HG02588 (cell line): ENCODE measurements at regions not wholly inside any gene's neighbourhood (a gene's known extent, or its start where the extent isn't known, plus 50 kb on each side); places are given as distances from the start of the nearest gene placed in this dataset.
"Not testable (repeated sequence)": the region's sequence is repeated elsewhere in the genome, so short reads cannot be mapped to it uniquely, and the experiment has no call there.

ENCODE experiments used
- ATAC-seq: cut with Tn5 transposase; IDR thresholded peaks from one replicate; pipeline ENCODE4 v1.9.1; 2021; ENCODE audit warnings: mild to moderate bottlenecking, moderate library complexity; ENCODE audit not compliant: unreplicated experiment

DNA sequence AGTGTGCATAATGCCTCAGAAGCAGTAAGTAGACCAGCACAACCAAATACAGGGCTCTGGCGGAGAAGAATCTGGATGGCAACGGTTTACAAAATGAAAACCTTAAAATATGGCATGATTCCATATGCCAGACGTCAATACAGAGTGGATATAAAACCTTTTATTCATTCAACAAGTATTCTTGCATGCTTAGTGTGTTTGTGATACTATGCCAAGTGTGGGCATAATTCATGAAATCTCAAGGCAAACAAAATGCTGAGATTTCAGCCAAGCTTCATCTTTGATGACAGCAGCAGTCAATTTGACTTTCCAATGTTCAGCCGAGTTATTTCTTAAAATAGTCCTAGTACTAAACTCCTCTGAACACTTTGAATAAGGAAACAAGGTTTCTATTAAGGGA, 119.4 kb downstream of the CD24 start:
- ATAC-seq = no peak

DNA sequence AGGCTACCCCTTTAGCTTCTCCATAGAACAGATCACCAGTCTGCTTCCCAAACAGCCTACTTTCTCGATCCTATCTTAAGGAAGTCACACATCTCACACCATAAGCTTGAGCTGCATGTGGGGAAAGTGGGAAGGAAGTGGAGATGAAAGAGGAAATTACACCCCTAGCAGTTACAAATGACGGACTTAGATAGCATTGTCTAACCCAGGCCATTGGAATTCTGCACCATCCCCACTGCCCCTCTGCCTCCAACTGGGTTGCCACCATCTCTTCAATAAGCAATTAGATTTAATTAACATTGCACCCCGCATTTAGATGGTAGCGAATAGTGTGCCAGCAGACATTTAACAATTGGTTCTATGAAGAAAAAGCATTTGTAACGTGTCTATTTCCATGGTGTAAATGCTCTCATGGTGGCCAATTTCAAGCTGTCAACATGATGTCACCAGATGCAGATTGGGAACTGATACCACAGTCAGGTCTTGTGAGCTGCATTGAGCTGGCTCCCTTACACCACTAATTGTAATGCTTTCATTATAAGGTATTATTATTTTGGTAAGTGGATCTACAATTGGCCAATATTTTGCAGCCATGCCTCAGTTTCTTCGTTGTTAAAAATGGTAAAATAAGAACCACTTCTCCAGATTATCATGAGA, 124.7 kb downstream of the CD24 start:
- ATAC-seq = no peak

- no peak for ATAC-seq
Measured at GRCh38 chr6:106849120-106849519, 125.4 kb downstream of the CD24 start.

DNA sequence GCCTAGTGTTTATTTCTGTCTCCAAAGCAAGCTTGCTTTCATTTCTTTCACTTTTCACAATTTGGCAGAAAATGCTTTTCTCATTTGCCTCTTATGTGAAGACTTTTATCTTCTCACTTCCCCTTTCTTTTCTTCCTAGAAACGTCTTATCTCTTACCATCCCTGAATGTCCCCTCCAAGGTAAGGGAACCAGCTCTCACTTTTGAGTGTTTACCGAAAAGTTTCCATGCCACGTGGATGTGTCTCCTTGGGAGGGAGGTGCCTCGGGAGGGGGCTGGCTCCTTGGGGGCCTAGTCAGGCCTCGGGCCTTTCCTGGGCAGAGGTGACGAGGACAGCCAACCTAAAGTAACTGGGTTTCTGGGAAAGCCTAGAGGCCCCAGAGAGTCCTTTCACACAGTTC, 127.4 kb downstream of the CD24 start:
- no peak for ATAC-seq

GRCh38 chr6:106844930-106845329, 129.6 kb downstream of the CD24 start:
- ATAC-seq = peak; percentile 68

DNA sequence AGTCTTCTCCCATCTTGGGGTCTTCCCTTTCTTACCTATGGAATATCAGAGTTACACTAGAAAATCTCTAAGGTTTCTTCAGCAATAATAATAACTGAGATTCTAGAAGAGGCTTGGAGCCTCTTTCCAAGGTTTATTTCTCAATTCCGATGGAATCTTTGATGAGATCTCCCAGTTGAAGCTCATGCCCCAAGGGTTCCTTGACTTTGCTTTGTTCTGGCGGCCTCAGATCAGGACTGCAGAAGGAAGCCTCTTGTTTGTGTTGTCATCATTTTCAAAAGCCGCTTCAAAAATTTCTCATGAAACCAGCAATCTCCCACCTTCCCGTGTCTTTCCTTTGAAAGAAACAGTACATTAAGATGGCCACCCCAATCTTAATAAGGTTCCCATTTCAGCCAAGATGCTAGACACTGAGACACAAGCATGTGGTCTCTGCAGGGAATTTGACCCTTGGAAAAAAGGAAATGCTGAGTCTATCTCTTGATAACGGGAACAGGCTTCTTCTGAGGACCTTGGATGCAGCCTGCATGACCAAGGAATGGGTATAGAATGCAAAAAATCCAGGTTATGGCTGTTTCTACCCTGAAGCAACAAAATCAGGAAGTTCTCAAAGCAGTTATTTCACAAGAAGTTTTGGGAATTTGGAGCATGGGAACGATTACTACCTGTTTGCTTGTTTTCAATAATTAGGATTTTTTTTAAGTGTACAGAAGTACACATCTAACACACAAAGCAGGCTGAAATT, 141.6 kb downstream of the CD24 start:
- no peak for ATAC-seq

GRCh38 chr6:106830930-106831329, 143.6 kb downstream of the CD24 start:
- no peak for ATAC-seq

DNA sequence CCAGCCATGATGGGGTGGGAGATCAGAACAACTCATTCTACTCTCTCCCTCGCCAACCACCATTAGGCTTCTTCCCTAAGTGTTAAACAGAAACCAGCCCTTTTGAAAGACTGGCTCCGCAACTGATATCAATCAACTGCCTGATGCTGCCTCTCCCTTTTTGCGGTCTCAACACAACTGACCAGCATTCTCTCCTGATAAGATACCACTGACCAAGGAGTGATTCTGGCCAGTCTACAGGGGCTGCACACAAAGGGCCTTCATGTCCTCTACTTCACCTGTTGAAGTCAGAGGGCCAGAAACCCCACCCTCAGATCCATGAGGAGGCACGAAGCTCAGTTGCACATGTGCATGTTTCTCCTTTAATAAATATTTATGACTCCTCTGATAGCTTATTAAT, 145.1 kb downstream of the CD24 start:
- no peak for ATAC-seq

DNA sequence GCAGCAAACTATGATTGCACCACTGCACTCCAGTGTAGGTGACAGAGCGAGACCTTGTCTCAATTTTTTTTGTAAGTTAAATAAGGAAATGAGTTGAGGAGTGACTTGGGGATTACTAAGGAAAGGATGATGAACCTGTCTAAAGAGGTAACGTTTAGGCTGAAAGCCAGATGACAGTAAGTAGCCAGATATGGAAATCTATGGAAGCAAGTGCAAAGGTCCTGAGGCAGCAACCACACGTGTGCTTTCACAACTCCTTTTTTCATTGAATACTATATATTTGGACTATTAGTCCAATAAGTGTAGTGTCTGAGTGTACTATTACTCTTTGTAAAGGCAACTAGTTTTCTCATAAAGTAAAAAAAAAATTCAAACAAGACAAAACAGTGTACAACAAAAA, 147.4 kb downstream of the CD24 start:
- no peak for ATAC-seq

DNA sequence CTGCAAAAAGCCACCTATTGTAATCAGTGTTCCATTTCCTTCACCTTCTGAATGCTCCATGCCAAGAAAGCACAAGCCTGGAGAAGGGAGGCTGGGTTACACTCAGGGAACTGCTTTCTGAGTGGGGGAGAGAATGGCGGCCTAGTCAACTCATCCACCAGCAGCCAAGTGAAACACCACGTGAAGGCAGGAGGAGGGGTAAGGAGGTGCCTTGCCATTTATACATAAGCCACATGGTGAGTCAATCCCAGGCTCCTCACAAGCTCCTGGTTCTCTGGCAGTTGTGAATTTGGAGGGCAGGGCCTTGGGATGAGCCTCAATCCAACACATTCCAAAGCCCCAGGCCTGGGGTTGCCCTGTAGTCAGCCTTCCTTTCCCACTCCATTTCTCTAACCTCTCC, 149.4 kb downstream of the CD24 start:
- no peak for ATAC-seq

- no peak for ATAC-seq
Measured at GRCh38 chr6:106823732-106824351, 150.7 kb downstream of the CD24 start.

DNA sequence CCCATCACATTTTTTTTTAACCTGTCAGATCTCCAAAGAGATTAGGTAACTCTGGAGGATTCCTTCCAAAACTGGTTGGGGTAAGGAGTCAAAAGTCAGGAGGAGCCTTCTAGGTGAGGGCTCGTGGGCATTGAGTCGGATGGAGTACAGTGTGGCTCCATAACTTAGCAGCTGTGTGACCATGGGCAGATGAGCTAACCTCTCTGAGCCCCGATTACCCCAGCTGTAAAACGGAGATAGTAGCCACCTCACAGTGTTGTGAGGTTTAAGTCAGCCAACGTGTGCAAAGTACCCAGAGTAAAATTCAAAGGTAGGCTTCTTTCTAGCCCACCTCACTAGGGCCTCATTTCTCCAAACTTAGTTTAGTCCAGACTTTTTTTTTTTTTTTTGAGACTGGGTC, 151.5 kb downstream of the CD24 start:
- no peak for ATAC-seq

DNA sequence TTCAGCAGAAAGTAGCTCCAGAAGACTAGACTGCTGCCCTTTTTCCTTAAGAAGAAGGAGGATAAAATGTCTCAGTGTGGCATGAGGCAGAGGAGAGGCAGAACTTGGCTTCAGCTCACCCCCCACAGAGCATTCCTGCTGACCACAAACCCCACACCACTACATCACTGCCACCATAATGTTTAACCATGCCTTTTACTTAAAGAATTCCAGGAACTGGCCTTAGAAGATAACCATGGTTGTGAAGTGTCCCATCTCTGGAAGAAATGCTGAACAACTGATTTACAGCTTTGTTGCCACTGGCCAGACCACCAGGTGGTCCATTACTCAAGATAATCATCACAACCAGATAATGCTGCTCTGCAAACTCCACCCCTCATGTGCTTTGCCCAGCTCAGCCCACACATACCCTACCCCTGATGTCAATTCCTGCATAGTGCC, 154.1 kb downstream of the CD24 start:
- ATAC-seq = no peak

GRCh38 chr6:106811088-106811686, 163.3 kb downstream of the CD24 start:
- ATAC-seq = no peak

GRCh38 chr6:106808758-106809157, 165.8 kb downstream of the CD24 start:
- no peak for ATAC-seq

DNA sequence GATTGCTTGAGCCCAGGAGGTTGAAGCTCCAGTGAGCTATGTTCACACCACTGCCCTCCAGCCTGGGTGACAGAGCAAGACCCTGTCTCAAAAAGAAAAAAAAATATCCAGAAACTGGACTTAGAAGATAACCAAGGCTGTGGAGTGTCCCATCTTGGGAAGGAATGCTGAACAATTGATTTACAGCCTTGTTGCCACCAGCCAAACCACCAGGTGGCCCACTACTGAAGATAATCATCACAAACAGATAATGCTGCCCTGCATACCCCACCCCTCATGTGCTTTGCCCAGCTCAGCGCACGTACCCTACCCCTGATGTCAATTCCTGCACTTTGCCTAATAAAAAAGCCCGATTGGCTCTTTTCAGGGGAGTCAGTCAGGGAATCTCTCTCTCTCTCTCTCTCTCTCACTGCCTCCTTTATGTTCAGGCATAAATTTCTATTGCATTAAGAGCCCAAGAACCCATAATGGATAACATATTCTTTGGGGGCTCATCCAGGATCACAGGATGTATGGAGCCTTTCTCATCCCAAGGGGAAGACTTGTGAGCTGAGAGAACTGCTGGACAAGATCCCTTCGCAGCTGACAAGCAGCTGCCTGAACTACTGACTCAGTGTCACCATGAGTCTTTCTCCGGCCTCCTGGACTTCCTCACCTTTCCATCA, 166.4 kb downstream of the CD24 start:
- no peak for ATAC-seq

- not testable (repeated sequence) for ATAC-seq
Measured at GRCh38 chr6:106806253-106806652, 168.3 kb downstream of the CD24 start.

DNA sequence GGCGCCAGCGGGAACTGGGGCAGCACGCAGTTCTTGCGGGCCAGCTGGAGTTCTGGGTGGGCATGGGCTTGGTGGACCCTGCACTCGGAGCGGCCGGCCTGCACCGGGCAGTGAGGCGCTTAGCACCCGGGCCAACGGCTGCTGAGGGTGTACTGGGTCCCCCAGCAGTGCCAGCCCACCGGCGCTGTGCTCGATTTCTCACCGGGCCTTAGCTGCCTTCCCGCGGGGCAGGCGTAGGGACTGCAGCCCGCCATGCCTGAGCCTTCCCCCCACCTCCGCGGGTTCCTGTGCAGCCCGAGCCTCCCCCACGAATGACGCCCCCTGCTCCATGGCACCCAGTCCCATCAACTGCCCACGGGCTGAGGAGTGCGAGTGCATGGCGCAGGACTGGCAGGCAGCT, 168.8 kb downstream of the CD24 start:
- no peak for ATAC-seq

DNA sequence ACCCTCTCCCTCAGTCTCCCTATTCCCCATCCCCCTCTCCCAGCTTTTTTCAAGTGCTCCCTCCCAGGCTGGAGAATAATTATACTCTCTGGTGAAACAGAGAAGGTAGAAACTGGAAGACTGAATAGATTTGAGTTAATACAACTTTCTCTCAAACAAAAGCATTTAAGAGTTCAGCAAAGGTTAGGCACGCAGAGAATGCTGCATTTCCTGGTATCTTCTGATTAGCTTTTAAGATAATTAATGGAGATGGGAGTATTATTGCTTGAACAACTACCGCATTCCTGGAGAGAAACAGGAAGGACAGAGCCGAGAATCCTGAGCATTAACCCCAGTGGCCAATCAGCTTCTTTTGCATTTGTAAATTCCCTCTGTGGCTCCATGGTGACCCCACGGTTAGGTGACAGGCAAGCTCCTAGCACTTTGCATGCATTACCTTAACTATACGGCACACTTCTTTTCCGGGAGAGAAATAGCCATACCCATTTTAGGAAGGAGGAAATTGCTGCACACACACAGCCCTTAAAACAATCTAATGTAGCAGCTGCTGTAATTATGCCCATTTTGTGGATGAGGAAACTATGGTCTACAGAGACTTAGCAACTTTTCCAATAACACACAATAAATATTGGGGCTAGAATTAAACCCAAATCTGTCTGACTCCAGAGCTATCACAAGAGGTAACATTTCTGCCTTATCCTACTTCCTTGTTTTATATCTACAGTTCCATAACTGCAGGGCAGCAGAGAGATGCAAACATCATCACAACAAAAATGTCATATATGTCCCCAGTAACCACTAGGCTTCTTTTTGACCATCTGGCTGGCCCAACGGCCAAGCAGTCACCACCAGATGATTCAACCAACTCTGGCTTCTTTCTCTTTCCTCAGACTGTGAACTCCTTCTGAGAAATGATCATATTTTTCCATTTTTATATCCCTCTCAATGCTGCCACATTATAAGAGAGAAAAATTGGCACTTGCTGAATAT, 169.9 kb downstream of the CD24 start:
- no peak for ATAC-seq

GRCh38 chr6:106803188-106803587, 171.3 kb downstream of the CD24 start:
- ATAC-seq = no peak
